HG03025 (cell line): ENCODE measurements at regions not wholly inside any gene's neighbourhood (a gene's known extent, or its start where the extent isn't known, plus 50 kb on each side); places are given as distances from the start of the nearest gene placed in this dataset.

Source experiments
- ATAC-seq: cut with Tn5 transposase; IDR thresholded peaks from one replicate; pipeline ENCODE4 v1.9.1; 2021; ENCODE audit warnings: mild to moderate bottlenecking, moderate library complexity; ENCODE audit not compliant: unreplicated experiment, low FRiP score

DNA sequence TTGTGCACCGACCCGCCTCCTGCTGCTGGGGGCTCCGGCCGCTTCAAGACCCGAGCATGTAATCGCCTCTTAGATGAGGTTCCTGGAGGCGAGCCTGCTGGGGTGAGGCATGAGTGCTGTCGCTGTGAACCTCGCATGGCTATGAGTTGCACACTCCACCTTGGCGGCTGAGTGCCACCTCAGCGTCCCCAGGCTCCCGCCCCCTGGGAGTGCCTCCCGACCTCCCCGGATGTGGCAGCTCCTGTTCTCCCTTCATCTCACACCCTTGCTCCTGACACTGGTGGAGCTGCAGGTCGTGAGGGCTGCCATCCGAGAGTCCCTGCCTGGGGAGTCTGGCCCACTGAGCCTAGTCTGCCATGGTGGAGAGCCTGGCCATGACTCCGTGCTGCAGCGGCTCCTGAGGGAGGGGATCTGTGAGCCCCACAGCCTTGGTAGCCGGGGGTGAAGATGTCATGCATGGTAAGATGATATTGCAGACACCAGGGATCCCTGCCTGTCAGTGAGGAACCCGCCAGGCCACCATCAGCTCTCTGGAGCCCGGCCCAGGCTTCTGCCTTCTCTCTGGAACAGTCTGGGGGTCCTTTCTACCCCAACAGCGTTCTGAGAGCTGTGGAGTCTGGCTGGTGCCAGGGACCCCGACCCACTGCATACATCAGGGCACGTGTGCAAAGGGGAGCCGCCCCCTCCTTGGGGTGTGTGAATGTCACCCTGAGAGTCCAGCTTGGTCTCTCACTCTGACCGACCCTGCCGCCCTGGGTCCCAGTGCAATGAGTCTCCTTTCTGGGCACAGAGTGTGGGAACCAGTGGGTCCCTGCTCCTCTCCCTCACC is 61.6 kb upstream of the HS6ST1 start:
- no peak for ATAC-seq

DNA sequence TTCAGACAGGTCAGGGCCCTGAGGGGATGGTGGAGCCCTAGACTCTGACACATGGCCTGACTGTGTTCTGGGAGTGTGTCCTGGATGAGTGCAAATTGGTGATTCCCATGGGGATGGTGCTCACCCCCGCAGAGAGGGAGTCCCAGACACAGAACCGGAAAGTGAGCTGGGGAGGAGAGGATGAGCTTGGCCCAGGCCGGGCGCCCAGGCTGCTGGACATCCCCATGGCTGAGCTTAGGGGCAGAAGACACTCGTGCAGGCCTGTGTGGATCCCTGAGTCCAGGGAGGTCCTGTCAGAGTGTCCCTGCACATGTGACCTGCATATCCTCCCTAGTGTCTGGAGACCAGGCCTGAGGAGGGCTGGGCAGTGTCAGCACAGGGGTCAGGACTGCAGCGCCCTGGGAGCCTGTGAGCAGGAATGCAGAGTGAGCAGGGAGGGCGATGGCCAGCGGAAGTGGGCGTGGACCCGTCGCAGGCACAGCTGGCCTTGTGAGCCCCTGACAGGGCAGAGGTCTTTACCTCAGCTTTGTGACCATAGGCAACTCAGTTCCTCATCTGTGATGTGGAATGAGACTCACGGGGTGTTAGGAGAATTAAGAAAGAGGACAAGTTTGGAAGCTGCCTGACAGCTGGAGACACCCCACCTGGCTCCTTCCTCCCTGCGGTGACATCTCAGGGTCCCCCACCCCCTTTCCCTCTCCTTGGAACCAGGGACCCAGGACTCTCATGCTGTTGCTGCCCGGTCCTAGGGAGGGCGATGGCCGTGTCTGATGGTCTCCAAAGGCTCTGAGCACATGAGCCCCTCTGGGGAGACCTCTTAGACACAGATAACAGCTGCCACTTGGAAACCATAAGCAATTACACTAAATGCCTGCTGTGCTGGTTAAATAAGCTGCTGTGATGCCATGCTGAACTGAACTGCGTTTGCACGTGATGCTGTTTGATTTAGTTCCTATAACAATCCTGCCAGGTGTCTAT is 62.6 kb upstream of the HS6ST1 start:
- no peak for ATAC-seq

GRCh38 chr2:128384446-128384845 is 65.8 kb upstream of the HS6ST1 start:
- no peak for ATAC-seq

DNA sequence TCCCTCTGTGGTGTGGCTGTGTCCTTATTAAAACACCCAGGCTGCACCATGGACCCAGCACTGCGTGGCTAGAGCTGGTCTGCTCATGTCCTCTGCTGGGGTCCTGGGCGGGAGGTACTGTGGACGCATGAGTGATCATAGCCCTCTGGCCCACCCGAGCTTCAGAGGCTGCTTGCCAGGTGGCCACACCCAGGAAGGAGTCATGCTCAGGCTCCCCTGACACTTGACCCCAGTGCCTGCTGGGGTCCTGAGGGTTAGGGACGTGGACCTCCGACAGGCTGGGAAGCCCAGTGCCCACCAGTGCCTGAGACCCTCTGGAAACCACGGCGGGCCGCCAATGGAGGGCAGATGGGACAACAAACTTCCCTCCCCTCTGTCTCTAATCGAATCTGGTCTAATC is 66.3 kb upstream of the HS6ST1 start:
- no peak for ATAC-seq

GRCh38 chr2:128385365-128385764 is 66.7 kb upstream of the HS6ST1 start:
- no peak for ATAC-seq

- no peak for ATAC-seq
These were observed 67.4 kb upstream of the HS6ST1 start for GRCh38 chr2:128386066-128386465.

- no peak for ATAC-seq
These were observed 69.9 kb upstream of the HS6ST1 start for GRCh38 chr2:128388499-128388941.

- ATAC-seq: no peak
These were observed 70.9 kb upstream of the HS6ST1 start for GRCh38 chr2:128389388-128390086.

GRCh38 chr2:128390256-128390990 is 71.8 kb upstream of the HS6ST1 start:
- no peak for ATAC-seq

- ATAC-seq: no peak
These were observed 72.4 kb upstream of the HS6ST1 start for GRCh38 chr2:128390991-128391630.

- ATAC-seq: no peak
These were observed 73.0 kb upstream of the HS6ST1 start for GRCh38 chr2:128391679-128392078.

DNA sequence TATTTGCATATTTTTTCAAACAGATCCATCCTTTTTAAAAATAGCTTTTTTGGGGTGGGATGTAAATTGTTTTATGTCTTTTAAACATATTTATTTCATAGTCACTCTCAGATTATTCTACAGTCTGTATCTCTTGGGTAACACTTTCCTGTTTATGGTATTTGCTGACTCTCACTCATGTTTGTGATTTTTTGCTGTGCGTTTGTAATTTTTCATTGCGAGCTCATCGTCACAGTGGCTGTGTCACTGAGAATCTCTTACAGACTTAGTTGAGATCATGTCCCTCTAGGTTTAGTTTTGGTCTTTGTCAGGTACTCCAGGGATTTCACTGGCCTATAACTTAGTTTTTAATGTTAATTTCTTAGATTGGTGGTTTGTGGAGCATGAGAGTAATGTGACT is 73.5 kb upstream of the HS6ST1 start:
- ATAC-seq: no peak

- no peak for ATAC-seq
These were observed 75.5 kb upstream of the HS6ST1 start for GRCh38 chr2:128394007-128394730.

DNA sequence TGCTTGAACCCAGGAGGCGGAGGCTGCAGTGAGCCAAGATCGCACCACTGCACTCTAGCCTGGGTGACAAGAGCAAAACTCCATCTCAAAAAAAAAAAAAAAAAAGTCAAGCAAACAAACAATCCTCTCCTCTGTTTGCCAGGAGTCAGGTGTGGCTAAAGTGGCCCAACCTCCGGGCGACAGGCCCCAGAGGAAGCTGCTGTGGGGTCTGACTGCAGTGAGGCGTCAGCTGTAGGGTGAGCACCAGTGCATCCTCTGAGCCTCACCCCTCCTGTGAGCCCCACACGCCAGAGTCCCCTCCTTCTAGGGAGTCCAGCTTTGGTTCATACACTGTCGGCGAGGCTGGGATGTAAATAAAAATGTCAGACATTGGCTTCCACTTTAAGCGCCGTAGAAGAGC is 76.5 kb upstream of the HS6ST1 start:
- ATAC-seq: no peak

GRCh38 chr2:128395640-128396499 is 77.2 kb upstream of the HS6ST1 start:
- no peak for ATAC-seq

DNA sequence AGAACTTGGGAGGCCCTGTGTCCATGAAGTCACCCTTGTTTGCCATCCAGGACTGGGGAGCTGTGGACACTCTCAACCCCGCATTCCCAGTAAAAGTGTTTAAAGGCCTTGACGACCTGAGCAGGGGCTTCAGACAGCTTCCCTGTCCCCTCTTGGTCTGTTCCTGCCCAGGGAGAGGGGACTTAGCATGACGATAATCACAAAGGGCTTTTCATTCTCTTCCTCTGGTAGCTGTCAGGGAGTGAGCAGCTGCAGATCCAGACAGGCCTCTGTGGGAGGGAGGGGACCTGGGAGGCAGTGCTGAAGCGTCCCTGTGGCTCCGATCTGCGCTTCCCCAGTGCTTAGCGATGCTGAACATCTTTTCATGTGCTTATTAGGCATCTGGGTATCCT is 77.8 kb upstream of the HS6ST1 start:
- ATAC-seq: no peak

GRCh38 chr2:128396946-128397345 is 78.3 kb upstream of the HS6ST1 start:
- no peak for ATAC-seq

DNA sequence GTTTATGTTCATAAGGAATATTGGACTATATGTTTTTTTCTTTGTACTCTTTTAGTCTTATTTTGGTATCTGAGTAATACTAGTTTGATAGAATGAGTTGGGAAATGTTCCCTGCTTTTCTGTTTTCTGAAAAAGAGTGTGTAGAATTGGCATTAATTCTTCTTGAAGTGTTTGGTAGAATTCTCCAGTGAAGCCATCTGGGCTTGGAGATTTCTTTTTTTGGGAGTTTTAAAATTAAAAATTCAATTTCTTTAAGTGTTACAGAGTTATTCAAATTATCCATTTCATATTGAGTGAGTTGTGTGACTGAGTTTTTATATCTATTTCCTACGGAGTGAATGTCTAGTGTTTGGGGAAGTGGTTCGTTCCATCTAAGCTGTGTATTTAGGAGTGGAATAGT is 80.6 kb upstream of the HS6ST1 start:
- no peak for ATAC-seq
